Activated CD4-positive, alpha-beta T cell treated with anti-CD3 and anti-CD28 coated beads, Interleukin-2, amount 10 ng/mL, durations not matched to agents 7 days and 5 days (primary cell): ENCODE measurements at regions not wholly inside any gene's neighbourhood (a gene's known extent, or its start where the extent isn't known, plus 50 kb on each side); places are given as distances from the start of the nearest gene placed in this dataset.
"Not testable (repeated sequence)": the region's sequence is repeated elsewhere in the genome, so short reads cannot be mapped to it uniquely, and the experiment has no call there.

ENCODE experiments used
- CTCF ChIA-PET: fragments of 350-600 bp; sonication (Branson Sonifier 250); formaldehyde crosslinking; loops from one replicate; lab custom pipeline; 2021; ENCODE audit warnings: antibody characterized with exemption; lab: Charles Lee
- POLR2A ChIA-PET: fragments of 350-600 bp; sonication (Branson Sonifier 250); formaldehyde crosslinking; loops from one replicate; lab custom pipeline; 2021; ENCODE audit warnings: antibody characterized with exemption; lab: Charles Lee
- DNase-seq: peaks from one replicate; pipeline ENCODE4 v3.0.0-alpha.2; 2020
- H3K27ac Mint-ChIP-seq: one replicate; pipeline ENCODE4 v1.8.0; 2021; ENCODE audit warnings: mild to moderate bottlenecking, moderate library complexity, mixed read lengths
- H3K27me3 Mint-ChIP-seq: one replicate; pipeline ENCODE4 v1.8.0; 2021; ENCODE audit warnings: mixed read lengths
- H3K36me3 Mint-ChIP-seq: one replicate; pipeline ENCODE4 v1.8.0; 2021; ENCODE audit warnings: low read depth, mixed read lengths
- H3K4me1 Mint-ChIP-seq: one replicate; pipeline ENCODE4 v1.8.0; 2021; ENCODE audit warnings: mixed read lengths
- H3K4me3 Mint-ChIP-seq: one replicate; pipeline ENCODE4 v1.8.0; 2021; ENCODE audit warnings: mild to moderate bottlenecking, moderate library complexity, mixed read lengths
- H3K9me3 Mint-ChIP-seq: one replicate; pipeline ENCODE4 v1.8.0; 2021; ENCODE audit warnings: mixed read lengths

DNA sequence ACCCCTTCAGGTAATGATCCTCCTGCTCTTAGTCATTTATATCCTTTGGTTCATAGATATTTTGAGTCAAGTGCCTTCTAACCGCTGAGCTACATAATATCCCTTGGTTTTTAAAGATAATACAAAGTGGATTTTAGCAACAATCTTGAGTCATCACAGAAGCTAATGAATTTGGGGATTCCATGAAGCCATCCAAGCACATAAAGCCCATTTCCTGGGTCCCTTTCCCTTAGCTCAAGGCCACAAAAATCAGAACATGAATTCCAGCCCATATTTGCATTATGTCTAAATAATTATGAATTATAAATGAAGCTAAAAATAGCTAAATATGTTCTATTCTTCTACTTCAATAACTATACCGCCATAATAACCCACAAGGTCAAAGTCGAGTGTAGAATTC lies 572.1 kb upstream of the ZNF337 start:
- CTCF ChIA-PET, POLR2A ChIA-PET, H3K4me1 Mint-ChIP-seq, H3K36me3 Mint-ChIP-seq, H3K27ac Mint-ChIP-seq, DNase-seq, H3K27me3 Mint-ChIP-seq, H3K9me3 Mint-ChIP-seq, H3K4me3 Mint-ChIP-seq: not testable (repeated sequence)

GRCh38 chr20:26260925-26261324 lies 564.3 kb upstream of the ZNF337 start:
- DNase-seq, H3K27ac Mint-ChIP-seq, H3K36me3 Mint-ChIP-seq, POLR2A ChIA-PET, H3K27me3 Mint-ChIP-seq, H3K4me1 Mint-ChIP-seq, CTCF ChIA-PET, H3K9me3 Mint-ChIP-seq, H3K4me3 Mint-ChIP-seq: not testable (repeated sequence)

- H3K36me3 Mint-ChIP-seq, DNase-seq, H3K27ac Mint-ChIP-seq, CTCF ChIA-PET, H3K27me3 Mint-ChIP-seq, POLR2A ChIA-PET, H3K4me3 Mint-ChIP-seq, H3K4me1 Mint-ChIP-seq: not testable (repeated sequence)
- H3K9me3 Mint-ChIP-seq: peaks cover 10% of the 10 kb centered on the region
Measured at GRCh38 chr20:26252311-26252975, 555.8 kb upstream of the ZNF337 start.

DNA sequence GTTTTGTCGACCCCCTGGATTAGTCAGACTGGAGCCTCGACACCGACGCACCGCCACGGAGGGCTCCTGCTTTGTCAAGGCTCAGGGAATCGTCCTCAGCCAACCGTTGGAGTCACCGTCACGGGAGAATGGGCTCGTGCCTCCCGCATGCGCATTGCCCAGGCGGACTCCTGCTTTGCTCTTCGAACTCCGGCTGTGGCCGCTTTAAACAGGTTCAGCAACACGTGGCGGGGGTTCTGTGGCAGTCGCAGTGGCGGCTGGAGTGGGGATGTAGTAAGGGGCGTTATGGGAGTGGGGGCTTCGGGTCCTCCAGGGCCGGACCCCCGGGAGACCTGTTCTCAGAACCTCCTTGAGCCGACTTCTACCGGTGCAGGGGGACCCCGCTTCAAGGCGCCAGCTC lies 554.7 kb upstream of the ZNF337 start:
- CTCF ChIA-PET, POLR2A ChIA-PET, H3K36me3 Mint-ChIP-seq, H3K27me3 Mint-ChIP-seq, H3K4me1 Mint-ChIP-seq, DNase-seq, H3K27ac Mint-ChIP-seq, H3K4me3 Mint-ChIP-seq: not testable (repeated sequence)
- peaks cover 10% of the 10 kb centered on the region for H3K9me3 Mint-ChIP-seq

- H3K4me3 Mint-ChIP-seq: not testable (repeated sequence)
- CTCF ChIA-PET: interaction anchor here (0.6 kb wide), 1 partner anchor 652 kb away, joined by 3 read pairs; no protein-coding TSS in a partner anchor
- H3K9me3 Mint-ChIP-seq: peaks cover 10% of the 10 kb centered on the region
Measured at GRCh38 chr20:26250249-26251114, 553.8 kb upstream of the ZNF337 start.

GRCh38 chr20:26243731-26244130 lies 547.1 kb upstream of the ZNF337 start:
- ChIA-PET POLR2A (no interaction called here), CTCF (no interaction called here)
- Mint-ChIP-seq H3K27me3 (no peaks in the 10 kb centered on the region), H3K4me1 (no peaks in the 10 kb centered on the region), H3K9me3 (peaks cover 23% of the 10 kb centered on the region), H3K4me3 (no peak overlapping the region), H3K36me3 (no peaks in the 10 kb centered on the region), H3K27ac (no peak overlapping the region)
- DNase-seq: no peak

More at GRCh38 chr20:26250249-26251114, 553.8 kb upstream of the ZNF337 start:
- H3K36me3 Mint-ChIP-seq, H3K4me1 Mint-ChIP-seq, DNase-seq, POLR2A ChIA-PET, H3K27me3 Mint-ChIP-seq, H3K27ac Mint-ChIP-seq: not testable (repeated sequence)

GRCh38 chr20:26220609-26221008 lies 524.0 kb upstream of the ZNF337 start:
- POLR2A ChIA-PET, H3K27ac Mint-ChIP-seq, CTCF ChIA-PET, H3K27me3 Mint-ChIP-seq, H3K4me3 Mint-ChIP-seq, DNase-seq, H3K4me1 Mint-ChIP-seq, H3K9me3 Mint-ChIP-seq, H3K36me3 Mint-ChIP-seq: not testable (repeated sequence)

DNA sequence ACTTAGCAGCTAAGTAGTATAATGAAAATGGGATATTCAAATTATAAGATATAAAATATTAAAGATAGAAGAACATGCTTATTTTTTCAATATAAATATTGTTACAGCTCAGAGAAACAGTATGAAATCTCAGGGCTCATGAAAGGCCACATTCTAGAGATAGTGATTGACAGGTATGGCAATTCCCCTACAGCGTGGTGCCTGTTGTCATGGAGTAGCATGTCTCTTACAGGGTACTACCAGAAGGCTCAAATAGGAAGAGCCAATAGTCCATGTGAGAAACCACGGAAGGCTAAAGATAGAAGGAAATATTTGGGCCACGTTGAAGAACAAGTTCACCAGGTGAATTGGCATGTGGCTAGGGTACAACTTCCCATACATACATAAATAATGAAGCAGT lies 522.9 kb upstream of the ZNF337 start:
- H3K27me3 Mint-ChIP-seq, H3K27ac Mint-ChIP-seq, H3K9me3 Mint-ChIP-seq, CTCF ChIA-PET, H3K4me1 Mint-ChIP-seq, POLR2A ChIA-PET, H3K36me3 Mint-ChIP-seq, DNase-seq, H3K4me3 Mint-ChIP-seq: not testable (repeated sequence)

- H3K27ac Mint-ChIP-seq: no peak overlapping the region
- no peak for DNase-seq
- ChIA-PET CTCF (no interaction called here), POLR2A (no interaction called here)
- H3K4me1 Mint-ChIP-seq: no peaks in the 10 kb centered on the region
- peaks cover 2% of the 10 kb centered on the region for H3K27me3 Mint-ChIP-seq
- peaks cover 6% of the 10 kb centered on the region for H3K9me3 Mint-ChIP-seq
- H3K4me3 Mint-ChIP-seq: no peak overlapping the region
- no peaks in the 10 kb centered on the region for H3K36me3 Mint-ChIP-seq
Measured at GRCh38 chr20:26218301-26218700, 521.6 kb upstream of the ZNF337 start.

GRCh38 chr20:26216025-26216424 lies 519.4 kb upstream of the ZNF337 start:
- Mint-ChIP-seq H3K27ac (no peak overlapping the region), H3K9me3 (peaks cover under 1% of the 10 kb centered on the region), H3K36me3 (no peaks in the 10 kb centered on the region), H3K27me3 (peaks cover 2% of the 10 kb centered on the region), H3K4me1 (no peaks in the 10 kb centered on the region), H3K4me3 (no peak overlapping the region)
- no peak for DNase-seq
- ChIA-PET POLR2A (no interaction called here), CTCF (no interaction called here)

DNA sequence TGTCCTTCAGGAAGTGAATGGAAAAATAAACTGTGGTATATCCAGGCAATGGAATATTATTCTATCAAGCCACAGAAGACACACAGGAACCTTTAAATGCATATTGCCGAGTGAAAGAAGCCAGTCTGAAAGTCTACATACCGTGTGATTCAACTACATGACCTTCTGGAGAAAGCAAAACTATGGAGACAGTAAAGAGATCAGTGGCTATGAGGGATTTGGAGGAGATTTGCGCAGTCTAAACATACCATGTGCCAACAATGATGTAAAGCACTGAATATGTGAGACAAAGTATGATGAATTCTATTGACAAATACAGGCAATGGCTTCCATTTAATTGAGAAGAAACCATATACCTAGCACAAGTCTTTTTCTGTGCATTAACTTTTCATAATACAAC lies 518.3 kb upstream of the ZNF337 start:
- no peak for DNase-seq
- Mint-ChIP-seq H3K4me3 (no peak overlapping the region), H3K27ac (no peak overlapping the region), H3K27me3 (peaks cover 6% of the 10 kb centered on the region), H3K9me3 (no peaks in the 10 kb centered on the region), H3K4me1 (peaks cover under 1% of the 10 kb centered on the region), H3K36me3 (no peaks in the 10 kb centered on the region)
- ChIA-PET CTCF (no interaction called here), POLR2A (no interaction called here)

GRCh38 chr20:26209171-26209941 lies 512.7 kb upstream of the ZNF337 start:
- H3K4me1 Mint-ChIP-seq: peaks cover 7% of the 10 kb centered on the region
- ChIA-PET POLR2A (no interaction called here), CTCF (no interaction called here)
- no peak for DNase-seq
- peaks cover 21% of the 10 kb centered on the region for H3K27me3 Mint-ChIP-seq
- H3K9me3 Mint-ChIP-seq: peaks cover 2% of the 10 kb centered on the region
- peak overlapping the region; percentile 31 for H3K4me3 Mint-ChIP-seq
- H3K27ac Mint-ChIP-seq: no peak overlapping the region
- peaks cover 3% of the 10 kb centered on the region for H3K36me3 Mint-ChIP-seq
